ENCODE measurements at regions not wholly inside any gene's neighbourhood (a gene's known extent, or its start where the extent isn't known, plus 50 kb on each side); places are given as distances from the start of the nearest gene placed in this dataset.
A peak's percentile ranks its signal among the peaks of the same experiment; 100 is the strongest.

DNA sequence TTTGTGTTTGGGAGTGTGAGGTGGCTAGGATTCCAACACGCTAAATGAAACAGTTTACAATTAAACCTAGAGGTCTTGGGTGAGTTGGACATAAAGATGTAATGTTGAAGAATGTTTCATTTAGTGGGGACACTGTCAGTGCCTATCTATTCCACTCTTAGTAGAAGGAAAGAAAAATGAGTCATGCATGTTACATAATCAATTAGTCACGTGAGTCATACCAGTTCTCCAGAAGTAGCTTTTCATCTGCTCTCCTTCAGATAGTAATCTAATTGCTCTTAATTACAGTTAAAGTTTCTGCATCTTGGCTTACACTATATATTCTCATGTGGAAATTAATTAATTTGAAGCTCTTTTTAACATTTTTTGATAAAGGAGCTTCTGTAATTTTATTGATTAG lies 115.7 kb upstream of the P2RY1 start:
- H3F3A ChIP-seq (replicated peaks; ENCODE audit: low read depth): no peaks in the 10 kb centered on the region
- 0 out of 2 replicates have a peak, but pooled peaks cover 2% of the 10 kb centered on the region for H3K9me2 ChIP-seq (ENCODE audit: insufficient read depth)
- no peak overlapping the region for H3K4me3 Mint-ChIP-seq
- H3K4me3 ChIP-seq: no peak overlapping the region
- peaks cover 6% of the 10 kb centered on the region; the same call in 2 of the 3 replicates for H3K9me3 Mint-ChIP-seq
- H3K36me3 ChIP-seq (ENCODE audit: insufficient read depth): no peaks in the 10 kb centered on the region
- H2AFZ ChIP-seq: no peak overlapping the region
- H3K36me3 Mint-ChIP-seq (ENCODE audit: low read depth): peaks cover 14% of the 10 kb centered on the region
- peaks cover 22% of the 10 kb centered on the region for H3K4me1 ChIP-seq (ENCODE audit: insufficient read depth)
- H3K27ac ChIP-seq (ENCODE audit: low read depth): no peak overlapping the region
- no peaks in the 10 kb centered on the region for H4K20me1 ChIP-seq (replicated peaks; ENCODE audit: insufficient read depth)
- DNase-seq (ENCODE audit: low spot score): no peak
- H3K79me2 ChIP-seq (replicated peaks; ENCODE audit: insufficient read depth): no peaks in the 10 kb centered on the region
- H3K4me1 Mint-ChIP-seq: peaks cover 22% of the 10 kb centered on the region
- no peak for ATAC-seq
- no peak overlapping the region for H3K4me2 ChIP-seq
- no peak for TF ChIP-seq ZNF114 (CRISPR knock-in tag; IDR thresholded peaks at IDR 0.05)
- TF ChIP-seq ZNF331 (CRISPR knock-in tag; IDR thresholded peaks at IDR 0.05; ENCODE audit: low read depth): no peak
- TF ChIP-seq STAT1 (IDR thresholded peaks at IDR 0.05; ENCODE audit: unreplicated experiment): no peak
- TF ChIP-seq EZH2phosphoT487 (IDR thresholded peaks at IDR 0.05; ENCODE audit: unreplicated experiment): no peak
- TF ChIP-seq NANOG (IDR thresholded peaks at IDR 0.05; ENCODE audit: borderline replicate concordance): no peak
- H3K27ac Mint-ChIP-seq: no peak overlapping the region
- H3K27me3 Mint-ChIP-seq (ENCODE audit: insufficient read depth, low read depth, poor library complexity): peaks cover 10% of the 10 kb centered on the region
- no peaks in the 10 kb centered on the region for H3K27me3 ChIP-seq (ENCODE audit: insufficient read depth)

DNA sequence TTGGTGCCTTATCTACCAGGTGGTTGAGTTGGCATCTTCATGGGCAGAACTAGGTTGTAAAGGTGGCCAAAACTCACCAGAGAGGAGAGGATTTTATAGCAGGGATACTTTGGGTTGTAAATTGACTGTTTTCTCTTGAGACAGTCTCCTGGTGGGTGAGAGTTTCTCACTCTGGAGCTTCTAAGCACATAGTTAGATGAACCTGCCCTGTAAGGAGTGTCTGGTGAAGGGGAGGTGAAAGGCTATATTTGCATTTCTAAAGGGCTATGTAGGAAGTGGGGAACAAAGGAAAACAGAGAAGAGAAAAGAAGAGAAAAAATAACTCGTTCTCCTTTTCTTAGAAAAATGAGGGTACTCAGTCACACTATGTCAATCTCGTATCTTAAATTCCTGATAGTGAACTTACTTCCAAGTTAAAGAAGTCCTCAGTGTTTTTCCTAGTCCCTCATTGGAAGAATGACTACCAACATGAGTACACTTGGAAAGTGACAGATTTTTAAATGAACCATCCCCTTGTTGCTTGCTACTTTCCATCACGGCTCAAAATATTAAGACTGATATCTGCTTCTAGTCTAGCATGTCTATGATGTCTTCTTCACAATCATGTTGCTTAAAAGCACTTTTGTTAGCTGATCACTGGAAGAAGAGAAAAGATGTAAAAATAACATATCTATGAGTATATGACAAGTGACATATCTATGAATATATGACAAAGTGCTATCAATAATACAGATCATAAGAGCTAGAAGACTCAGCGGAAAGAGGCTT lies 113.8 kb upstream of the P2RY1 start:
- Histone ChIP-seq H3F3A (replicated peaks; ENCODE audit: low read depth) (no peaks in the 10 kb centered on the region), H3K27ac (ENCODE audit: low read depth) (peak overlapping the region; percentile 50; the same call in 1 of the 2 replicates), H3K4me1 (ENCODE audit: insufficient read depth) (peaks cover 22% of the 10 kb centered on the region), H3K36me3 (ENCODE audit: insufficient read depth) (no peaks in the 10 kb centered on the region), H3K9me2 (ENCODE audit: insufficient read depth) (0 out of 2 replicates have a peak, but pooled peaks cover 2% of the 10 kb centered on the region), H4K20me1 (replicated peaks; ENCODE audit: insufficient read depth) (no peaks in the 10 kb centered on the region), H3K27me3 (ENCODE audit: insufficient read depth) (no peaks in the 10 kb centered on the region), H3K4me3 (no peak overlapping the region), H3K79me2 (replicated peaks; ENCODE audit: insufficient read depth) (no peaks in the 10 kb centered on the region), H2AFZ (no peak overlapping the region), H3K4me2 (peak overlapping the region; percentile 53)
- peaks cover 14% of the 10 kb centered on the region for H3K36me3 Mint-ChIP-seq (ENCODE audit: low read depth)
- peaks cover 22% of the 10 kb centered on the region for H3K4me1 Mint-ChIP-seq
- peak overlapping the region; percentile 3; the same call in 1 of the 3 replicates for H3K4me3 Mint-ChIP-seq
- peaks cover 6% of the 10 kb centered on the region; the same call in 2 of the 3 replicates for H3K9me3 Mint-ChIP-seq
- DNase-seq (ENCODE audit: low spot score) (peak; percentile 56), ATAC-seq (peak; percentile 89)
- H3K27ac Mint-ChIP-seq: peak overlapping the region; percentile 31; the same call in 1 of the 2 replicates
- TF ChIP-seq EZH2 (IDR thresholded peaks at IDR 0.05; ENCODE audit: low read depth, unreplicated experiment) (no peak), JUNB (IDR thresholded peaks at IDR 0.05; ENCODE audit: unreplicated experiment) (no peak)
- TF ChIP-seq, protein P1, sequence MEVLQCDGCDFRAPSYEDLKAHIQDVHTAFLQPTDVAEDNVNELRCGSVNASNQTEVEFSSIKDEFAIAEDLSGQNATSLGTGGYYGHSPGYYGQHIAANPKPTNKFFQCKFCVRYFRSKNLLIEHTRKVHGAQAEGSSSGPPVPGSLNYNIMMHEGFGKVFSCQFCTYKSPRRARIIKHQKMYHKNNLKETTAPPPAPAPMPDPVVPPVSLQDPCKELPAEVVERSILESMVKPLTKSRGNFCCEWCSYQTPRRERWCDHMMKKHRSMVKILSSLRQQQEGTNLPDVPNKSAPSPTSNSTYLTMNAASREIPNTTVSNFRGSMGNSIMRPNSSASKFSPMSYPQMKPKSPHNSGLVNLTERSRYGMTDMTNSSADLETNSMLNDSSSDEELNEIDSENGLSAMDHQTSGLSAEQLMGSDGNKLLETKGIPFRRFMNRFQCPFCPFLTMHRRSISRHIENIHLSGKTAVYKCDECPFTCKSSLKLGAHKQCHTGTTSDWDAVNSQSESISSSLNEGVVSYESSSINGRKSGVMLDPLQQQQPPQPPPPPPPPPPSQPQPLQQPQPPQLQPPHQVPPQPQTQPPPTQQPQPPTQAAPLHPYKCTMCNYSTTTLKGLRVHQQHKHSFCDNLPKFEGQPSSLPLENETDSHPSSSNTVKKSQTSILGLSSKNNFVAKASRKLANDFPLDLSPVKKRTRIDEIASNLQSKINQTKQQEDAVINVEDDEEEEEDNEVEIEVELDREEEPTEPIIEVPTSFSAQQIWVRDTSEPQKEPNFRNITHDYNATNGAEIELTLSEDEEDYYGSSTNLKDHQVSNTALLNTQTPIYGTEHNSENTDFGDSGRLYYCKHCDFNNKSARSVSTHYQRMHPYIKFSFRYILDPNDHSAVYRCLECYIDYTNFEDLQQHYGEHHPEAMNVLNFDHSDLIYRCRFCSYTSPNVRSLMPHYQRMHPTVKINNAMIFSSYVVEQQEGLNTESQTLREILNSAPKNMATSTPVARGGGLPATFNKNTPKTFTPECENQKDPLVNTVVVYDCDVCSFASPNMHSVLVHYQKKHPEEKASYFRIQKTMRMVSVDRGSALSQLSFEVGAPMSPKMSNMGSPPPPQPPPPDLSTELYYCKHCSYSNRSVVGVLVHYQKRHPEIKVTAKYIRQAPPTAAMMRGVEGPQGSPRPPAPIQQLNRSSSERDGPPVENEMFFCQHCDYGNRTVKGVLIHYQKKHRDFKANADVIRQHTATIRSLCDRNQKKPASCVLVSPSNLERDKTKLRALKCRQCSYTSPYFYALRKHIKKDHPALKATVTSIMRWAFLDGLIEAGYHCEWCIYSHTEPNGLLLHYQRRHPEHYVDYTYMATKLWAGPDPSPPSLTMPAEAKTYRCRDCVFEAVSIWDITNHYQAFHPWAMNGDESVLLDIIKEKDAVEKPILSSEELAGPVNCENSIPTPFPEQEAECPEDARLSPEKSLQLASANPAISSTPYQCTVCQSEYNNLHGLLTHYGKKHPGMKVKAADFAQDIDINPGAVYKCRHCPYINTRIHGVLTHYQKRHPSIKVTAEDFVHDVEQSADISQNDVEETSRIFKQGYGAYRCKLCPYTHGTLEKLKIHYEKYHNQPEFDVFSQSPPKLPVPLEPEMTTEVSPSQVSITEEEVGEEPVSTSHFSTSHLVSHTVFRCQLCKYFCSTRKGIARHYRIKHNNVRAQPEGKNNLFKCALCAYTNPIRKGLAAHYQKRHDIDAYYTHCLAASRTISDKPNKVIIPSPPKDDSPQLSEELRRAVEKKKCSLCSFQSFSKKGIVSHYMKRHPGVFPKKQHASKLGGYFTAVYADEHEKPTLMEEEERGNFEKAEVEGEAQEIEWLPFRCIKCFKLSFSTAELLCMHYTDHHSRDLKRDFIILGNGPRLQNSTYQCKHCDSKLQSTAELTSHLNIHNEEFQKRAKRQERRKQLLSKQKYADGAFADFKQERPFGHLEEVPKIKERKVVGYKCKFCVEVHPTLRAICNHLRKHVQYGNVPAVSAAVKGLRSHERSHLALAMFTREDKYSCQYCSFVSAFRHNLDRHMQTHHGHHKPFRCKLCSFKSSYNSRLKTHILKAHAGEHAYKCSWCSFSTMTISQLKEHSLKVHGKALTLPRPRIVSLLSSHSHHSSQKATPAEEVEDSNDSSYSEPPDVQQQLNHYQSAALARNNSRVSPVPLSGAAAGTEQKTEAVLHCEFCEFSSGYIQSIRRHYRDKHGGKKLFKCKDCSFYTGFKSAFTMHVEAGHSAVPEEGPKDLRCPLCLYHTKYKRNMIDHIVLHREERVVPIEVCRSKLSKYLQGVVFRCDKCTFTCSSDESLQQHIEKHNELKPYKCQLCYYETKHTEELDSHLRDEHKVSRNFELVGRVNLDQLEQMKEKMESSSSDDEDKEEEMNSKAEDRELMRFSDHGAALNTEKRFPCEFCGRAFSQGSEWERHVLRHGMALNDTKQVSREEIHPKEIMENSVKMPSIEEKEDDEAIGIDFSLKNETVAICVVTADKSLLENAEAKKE (CRISPR knock-in tag; IDR thresholded peaks at IDR 0.05): peak; percentile 79; the same call in 1 of the 2 replicates
- TF ChIP-seq, protein P2, sequence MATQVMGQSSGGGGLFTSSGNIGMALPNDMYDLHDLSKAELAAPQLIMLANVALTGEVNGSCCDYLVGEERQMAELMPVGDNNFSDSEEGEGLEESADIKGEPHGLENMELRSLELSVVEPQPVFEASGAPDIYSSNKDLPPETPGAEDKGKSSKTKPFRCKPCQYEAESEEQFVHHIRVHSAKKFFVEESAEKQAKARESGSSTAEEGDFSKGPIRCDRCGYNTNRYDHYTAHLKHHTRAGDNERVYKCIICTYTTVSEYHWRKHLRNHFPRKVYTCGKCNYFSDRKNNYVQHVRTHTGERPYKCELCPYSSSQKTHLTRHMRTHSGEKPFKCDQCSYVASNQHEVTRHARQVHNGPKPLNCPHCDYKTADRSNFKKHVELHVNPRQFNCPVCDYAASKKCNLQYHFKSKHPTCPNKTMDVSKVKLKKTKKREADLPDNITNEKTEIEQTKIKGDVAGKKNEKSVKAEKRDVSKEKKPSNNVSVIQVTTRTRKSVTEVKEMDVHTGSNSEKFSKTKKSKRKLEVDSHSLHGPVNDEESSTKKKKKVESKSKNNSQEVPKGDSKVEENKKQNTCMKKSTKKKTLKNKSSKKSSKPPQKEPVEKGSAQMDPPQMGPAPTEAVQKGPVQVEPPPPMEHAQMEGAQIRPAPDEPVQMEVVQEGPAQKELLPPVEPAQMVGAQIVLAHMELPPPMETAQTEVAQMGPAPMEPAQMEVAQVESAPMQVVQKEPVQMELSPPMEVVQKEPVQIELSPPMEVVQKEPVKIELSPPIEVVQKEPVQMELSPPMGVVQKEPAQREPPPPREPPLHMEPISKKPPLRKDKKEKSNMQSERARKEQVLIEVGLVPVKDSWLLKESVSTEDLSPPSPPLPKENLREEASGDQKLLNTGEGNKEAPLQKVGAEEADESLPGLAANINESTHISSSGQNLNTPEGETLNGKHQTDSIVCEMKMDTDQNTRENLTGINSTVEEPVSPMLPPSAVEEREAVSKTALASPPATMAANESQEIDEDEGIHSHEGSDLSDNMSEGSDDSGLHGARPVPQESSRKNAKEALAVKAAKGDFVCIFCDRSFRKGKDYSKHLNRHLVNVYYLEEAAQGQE (IDR thresholded peaks at IDR 0.05; ENCODE audit: unreplicated experiment): no peak
- peaks cover 10% of the 10 kb centered on the region for H3K27me3 Mint-ChIP-seq (ENCODE audit: insufficient read depth, low read depth, poor library complexity)
